Endothelial cell of hepatic sinusoid (primary cell): ENCODE measurements at regions not wholly inside any gene's neighbourhood (a gene's known extent, or its start where the extent isn't known, plus 50 kb on each side); places are given as distances from the start of the nearest gene placed in this dataset.

Source experiments
- in situ Hi-C: cut with HindIII; loops from 2 replicates; pipeline ENCODE4 v1.10.0; 2017; ENCODE audit warnings: low sequenced_read_pairs

- in situ Hi-C loops, result no loop called here
These were observed 805.6 kb upstream of the CXADR start for GRCh38 chr21:16707274-16707673.

GRCh38 chr21:16708101-16708835, 804.6 kb upstream of the CXADR start:
- in situ Hi-C loops, result no loop called here

GRCh38 chr21:16709866-16710550, 802.8 kb upstream of the CXADR start:
- in situ Hi-C loops, result no loop called here

- in situ Hi-C loops, result no loop called here
These were observed 801.1 kb upstream of the CXADR start for GRCh38 chr21:16711757-16712156.

- in situ Hi-C loops, result no loop called here
These were observed 799.3 kb upstream of the CXADR start for GRCh38 chr21:16713331-16714117.

GRCh38 chr21:16740511-16740910, 772.3 kb upstream of the CXADR start:
- in situ Hi-C loops, result no loop called here

GRCh38 chr21:16741141-16741665, 771.6 kb upstream of the CXADR start:
- in situ Hi-C loops, result no loop called here

GRCh38 chr21:16742131-16742641, 770.7 kb upstream of the CXADR start:
- in situ Hi-C loops, result no loop called here

GRCh38 chr21:16742741-16743140, 770.1 kb upstream of the CXADR start:
- in situ Hi-C loops, result no loop called here

GRCh38 chr21:16743317-16743716, 769.5 kb upstream of the CXADR start:
- in situ Hi-C loops, result no loop called here

- in situ Hi-C loops, result no loop called here
These were observed 761.9 kb upstream of the CXADR start for GRCh38 chr21:16750926-16751325.

- in situ Hi-C loops, result no loop called here
These were observed 761.0 kb upstream of the CXADR start for GRCh38 chr21:16751695-16752474.

- in situ Hi-C loops, result no loop called here
These were observed 760.4 kb upstream of the CXADR start for GRCh38 chr21:16752475-16752857.

GRCh38 chr21:16755061-16755460, 757.8 kb upstream of the CXADR start:
- in situ Hi-C loops, result no loop called here

- in situ Hi-C loops, result no loop called here
These were observed 745.6 kb upstream of the CXADR start for GRCh38 chr21:16767201-16767600.

GRCh38 chr21:16768096-16768495, 744.7 kb upstream of the CXADR start:
- in situ Hi-C loops, result no loop called here

- in situ Hi-C loops, result no loop called here
These were observed 742.6 kb upstream of the CXADR start for GRCh38 chr21:16770266-16770665.

GRCh38 chr21:16773206-16773605, 739.6 kb upstream of the CXADR start:
- in situ Hi-C loops, result no loop called here

- in situ Hi-C loops, result no loop called here
These were observed 737.8 kb upstream of the CXADR start for GRCh38 chr21:16775076-16775475.

GRCh38 chr21:16777041-16777720, 735.7 kb upstream of the CXADR start:
- in situ Hi-C loops, result no loop called here
